GM06990 (cell line): ENCODE measurements at regions not wholly inside any gene's neighbourhood (a gene's known extent, or its start where the extent isn't known, plus 50 kb on each side); places are given as distances from the start of the nearest gene placed in this dataset.

Source experiments
- DNase-seq: peaks from one replicate; pipeline ENCODE4 v3.0.0-alpha.2; 2011; ENCODE audit not compliant: insufficient read length; ENCODE audit errors: extremely low read depth
- H3K27me3 ChIP-seq: replicated peaks from 2 replicates; pipeline ENCODE4 v1.6.0; 2011; ENCODE audit warnings: low read length; ENCODE audit not compliant: control insufficient read depth, insufficient read depth
- H3K36me3 ChIP-seq: 2 replicates; pipeline ENCODE4 v1.5.1; 2011; ENCODE audit warnings: low read length; ENCODE audit not compliant: control insufficient read depth, insufficient read depth
- H3K4me3 ChIP-seq: replicated peaks from 2 replicates; pipeline ENCODE4 v1.5.1; 2011; ENCODE audit warnings: low read depth, mild to moderate bottlenecking, control low read depth, low read length
- TF ChIP-seq, protein P1 (sequence below): IDR thresholded peaks from 2 replicates; pipeline ENCODE4 v1.5.1; 2011; ENCODE audit warnings: low read length, control low read depth, mild to moderate bottlenecking, inconsistent platforms; ENCODE audit not compliant: insufficient read depth, poor library complexity, severe bottlenecking

DNA sequence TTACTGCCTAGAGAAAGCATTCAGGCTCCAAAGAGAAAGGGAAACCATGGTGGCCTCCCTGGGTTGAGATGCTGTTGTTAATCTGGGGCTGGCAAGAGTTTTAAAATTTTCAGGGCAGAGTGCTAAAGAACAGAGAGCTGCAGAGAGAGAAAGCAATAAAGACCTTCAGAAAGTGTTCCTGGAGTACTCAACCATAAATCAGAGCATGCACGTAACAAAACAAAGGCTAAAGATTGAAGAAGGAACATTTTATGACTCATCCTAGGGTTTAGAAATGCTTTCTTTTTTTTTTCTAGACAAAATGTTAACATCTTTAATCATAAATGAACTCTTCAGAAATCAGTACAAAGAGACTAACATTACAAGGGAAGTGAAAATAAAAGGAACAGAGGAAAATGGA lies 562.3 kb upstream of the NDST4 start:
- DNase-seq = no peak
- no peaks in the 10 kb centered on the region for H3K27me3 ChIP-seq
- H3K4me3 ChIP-seq = no peak overlapping the region
- TF ChIP-seq, protein P1, sequence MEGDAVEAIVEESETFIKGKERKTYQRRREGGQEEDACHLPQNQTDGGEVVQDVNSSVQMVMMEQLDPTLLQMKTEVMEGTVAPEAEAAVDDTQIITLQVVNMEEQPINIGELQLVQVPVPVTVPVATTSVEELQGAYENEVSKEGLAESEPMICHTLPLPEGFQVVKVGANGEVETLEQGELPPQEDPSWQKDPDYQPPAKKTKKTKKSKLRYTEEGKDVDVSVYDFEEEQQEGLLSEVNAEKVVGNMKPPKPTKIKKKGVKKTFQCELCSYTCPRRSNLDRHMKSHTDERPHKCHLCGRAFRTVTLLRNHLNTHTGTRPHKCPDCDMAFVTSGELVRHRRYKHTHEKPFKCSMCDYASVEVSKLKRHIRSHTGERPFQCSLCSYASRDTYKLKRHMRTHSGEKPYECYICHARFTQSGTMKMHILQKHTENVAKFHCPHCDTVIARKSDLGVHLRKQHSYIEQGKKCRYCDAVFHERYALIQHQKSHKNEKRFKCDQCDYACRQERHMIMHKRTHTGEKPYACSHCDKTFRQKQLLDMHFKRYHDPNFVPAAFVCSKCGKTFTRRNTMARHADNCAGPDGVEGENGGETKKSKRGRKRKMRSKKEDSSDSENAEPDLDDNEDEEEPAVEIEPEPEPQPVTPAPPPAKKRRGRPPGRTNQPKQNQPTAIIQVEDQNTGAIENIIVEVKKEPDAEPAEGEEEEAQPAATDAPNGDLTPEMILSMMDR = no peak
- H3K36me3 ChIP-seq = no peaks in the 10 kb centered on the region

DNA sequence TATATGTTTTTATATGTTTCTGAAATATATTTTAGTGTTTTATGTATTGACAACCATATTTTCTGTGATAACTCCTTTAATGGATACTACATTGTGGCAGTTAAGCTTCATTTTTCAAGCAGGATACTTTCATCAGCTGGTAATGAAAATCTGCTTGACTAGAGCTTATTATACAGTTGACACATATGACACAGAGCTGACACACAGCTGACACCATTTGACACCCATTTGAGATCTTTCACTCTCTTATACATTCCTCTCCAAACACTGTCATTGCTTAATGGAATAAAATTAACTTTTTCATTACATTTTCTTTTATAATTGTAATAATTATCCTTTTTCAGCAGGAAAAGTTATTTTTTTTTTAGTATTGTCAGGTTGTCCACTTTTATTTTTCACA lies 561.1 kb upstream of the NDST4 start:
- no peak overlapping the region for H3K4me3 ChIP-seq
- DNase-seq = no peak
- TF ChIP-seq, protein P1 = no peak
- H3K27me3 ChIP-seq = no peaks in the 10 kb centered on the region
- no peaks in the 10 kb centered on the region for H3K36me3 ChIP-seq

DNA sequence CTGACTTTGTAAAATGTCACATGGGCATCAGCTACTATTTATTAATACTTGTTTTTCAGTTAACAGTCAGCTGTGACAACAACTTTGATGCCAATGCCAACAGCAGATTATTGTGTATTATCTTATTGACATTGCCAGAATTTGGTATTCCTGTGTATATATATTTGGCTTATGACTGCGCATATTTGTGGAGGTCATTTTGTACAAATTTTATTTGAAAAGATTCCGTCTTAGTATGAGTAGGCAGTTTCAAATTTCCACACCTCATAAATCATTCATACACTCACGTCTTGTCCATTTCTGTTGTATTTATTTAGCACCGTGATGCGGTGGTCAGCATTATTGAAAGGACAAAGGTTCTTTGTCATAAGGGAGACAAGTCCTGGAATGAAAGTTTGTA lies 558.2 kb upstream of the NDST4 start:
- TF ChIP-seq, protein P1 = no peak
- Histone ChIP-seq H3K36me3 (no peaks in the 10 kb centered on the region), H3K4me3 (no peak overlapping the region), H3K27me3 (no peaks in the 10 kb centered on the region)
- no peak for DNase-seq

DNA sequence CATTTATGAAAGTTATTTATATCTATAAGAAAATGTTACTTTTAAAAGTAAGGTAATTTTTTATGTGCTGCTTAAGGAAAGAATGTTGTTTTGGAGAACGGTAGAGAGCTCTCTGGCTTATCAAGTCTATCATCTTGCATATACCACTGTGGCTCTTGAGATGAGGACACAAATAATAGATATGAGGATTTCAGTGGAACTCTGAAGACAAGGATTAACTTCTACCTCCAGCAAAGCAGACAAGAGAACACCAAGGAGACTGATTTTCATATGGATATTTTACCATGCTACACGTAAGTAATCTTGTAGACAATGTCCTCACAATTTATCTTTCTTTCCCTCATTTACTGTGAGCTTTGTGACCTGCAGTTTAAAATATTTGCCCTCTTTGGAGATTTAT lies 557.5 kb upstream of the NDST4 start:
- H3K36me3 ChIP-seq = no peaks in the 10 kb centered on the region
- no peaks in the 10 kb centered on the region for H3K27me3 ChIP-seq
- TF ChIP-seq, protein P1 = no peak
- H3K4me3 ChIP-seq = no peak overlapping the region
- no peak for DNase-seq

DNA sequence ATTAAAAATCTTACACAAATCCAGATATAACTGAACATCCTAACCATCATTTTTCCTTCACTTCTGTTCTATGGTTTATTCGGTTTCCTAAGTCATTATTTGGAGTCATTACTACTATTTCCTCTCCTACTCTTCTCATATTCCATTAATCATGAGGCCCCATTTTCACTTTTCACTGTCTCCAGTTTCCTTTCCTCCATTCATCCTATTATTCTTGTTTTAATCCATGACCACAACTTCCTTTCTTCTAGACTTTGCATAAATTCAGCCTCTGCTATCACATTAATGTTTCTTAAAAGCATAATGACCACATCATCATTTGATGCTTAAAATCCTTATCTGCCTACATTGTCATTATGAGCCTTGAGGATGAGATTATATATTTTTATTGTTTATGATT lies 555.0 kb upstream of the NDST4 start:
- TF ChIP-seq, protein P1 = no peak
- Histone ChIP-seq H3K27me3 (no peaks in the 10 kb centered on the region), H3K4me3 (no peak overlapping the region), H3K36me3 (no peaks in the 10 kb centered on the region)
- DNase-seq = no peak

DNA sequence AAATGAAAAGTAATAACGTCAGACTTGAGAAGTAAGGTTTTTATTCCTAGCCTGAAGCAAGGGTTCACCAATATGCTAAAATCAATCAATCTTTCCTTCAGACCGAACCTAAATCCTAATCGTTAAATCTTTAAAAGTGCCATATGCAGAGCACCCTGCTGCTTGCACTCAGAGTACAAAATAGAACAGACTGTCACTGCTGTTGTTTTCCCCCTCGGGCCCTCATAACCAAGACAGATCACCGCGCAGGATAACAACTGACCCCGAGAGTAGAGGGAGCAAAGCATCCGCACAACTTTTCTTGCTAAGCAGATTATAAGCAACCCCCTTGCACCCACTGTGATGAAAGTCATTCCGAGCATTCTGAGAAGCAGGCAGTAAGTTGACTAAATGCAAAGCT lies 550.9 kb upstream of the NDST4 start:
- Histone ChIP-seq H3K27me3 (no peaks in the 10 kb centered on the region), H3K4me3 (no peak overlapping the region), H3K36me3 (no peaks in the 10 kb centered on the region)
- DNase-seq = no peak
- TF ChIP-seq, protein P1 = no peak
